Adrenal gland (tissue), 5 donors: ENCODE measurements at regions not wholly inside any gene's neighbourhood (a gene's known extent, or its start where the extent isn't known, plus 50 kb on each side); places are given as distances from the start of the nearest gene placed in this dataset.

ENCODE experiments used
- CTCF ChIP-seq, 6 experiments: fragments of 450-650 bp in 4 of 6; fragments of 200-600 bp in 2 of 6; sonication (generic) in 1 of 6; IDR thresholded peaks; 1 replicate in 5 of 6; 2 replicates in 1 of 6; pipeline versions ENCODE4 v1.5.1 to v1.8.0; 2016 to 2021; ENCODE audit warnings: antibody characterized with exemption in 6 of 6, mild to moderate bottlenecking in 2 of 6, moderate library complexity in 1 of 6
- POLR2A ChIP-seq, 2 donors: fragments of 450-650 bp; IDR thresholded peaks; one replicate each; pipeline ENCODE4 v1.6.1; 2017; ENCODE audit warnings: antibody characterized with exemption in 2 of 2, mild to moderate bottlenecking in 2 of 2, moderate library complexity in 1 of 2
- donor health status: DM: no; HTN: no; CAD: no.

DNA sequence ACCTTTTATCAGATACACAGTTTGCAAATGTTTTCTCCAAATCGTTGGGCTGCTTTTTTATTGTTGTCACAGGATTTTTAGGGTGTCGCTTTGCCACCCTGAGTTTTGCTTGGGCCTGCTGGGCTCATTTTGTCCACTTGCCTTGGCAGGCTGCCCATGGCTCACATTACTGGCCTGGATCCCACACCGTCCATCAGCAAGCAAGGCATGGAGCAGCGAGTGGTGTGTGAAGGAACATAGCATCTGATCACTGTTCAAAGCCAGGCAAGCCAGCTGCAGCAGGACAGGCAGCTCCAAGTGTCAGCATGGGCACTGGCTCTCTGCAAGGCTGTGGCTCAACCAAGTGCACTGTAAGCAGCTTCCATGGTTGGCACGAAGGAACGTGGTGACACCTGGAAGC, 261.4 kb upstream of the TECRL start:
- TF ChIP-seq CTCF (IDR thresholded peaks at IDR 0.05) (no peak), POLR2A (IDR thresholded peaks at IDR 0.05) (no peak)
